ENCODE measurements at regions not wholly inside any gene's neighbourhood (a gene's known extent, or its start where the extent isn't known, plus 50 kb on each side); places are given as distances from the start of the nearest gene placed in this dataset.

DNA sequence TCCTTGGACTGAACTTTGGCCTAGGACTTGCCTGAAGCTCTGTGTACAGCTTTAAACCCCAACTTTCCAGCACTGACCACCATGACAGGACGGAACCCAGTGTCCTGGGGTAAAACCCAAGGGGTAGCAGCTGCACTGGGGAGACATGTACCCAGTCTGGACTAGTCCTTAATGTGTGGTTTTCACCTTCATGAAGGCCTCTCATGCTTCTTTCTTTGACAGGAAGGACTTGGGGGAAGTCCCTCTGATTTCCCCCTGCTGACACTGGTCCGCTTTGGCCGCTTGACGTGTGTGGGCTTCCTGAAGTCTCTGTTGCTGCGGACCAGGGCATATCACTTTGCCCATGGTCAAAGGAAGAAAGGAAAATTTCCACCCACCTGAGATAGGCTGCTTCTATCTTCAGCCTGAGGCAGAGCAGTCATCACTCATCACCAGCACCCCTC is 66.3 kb upstream of the PRDX6 start:
- Histone ChIP-seq H3K4ac (ENCODE audit: low read depth, low read length) (no peak overlapping the region), H3K27ac (ENCODE audit: low read depth, low read length) (no peak overlapping the region), H3K56ac (ENCODE audit: low read length) (no peak overlapping the region), H2BK15ac (replicated peaks; ENCODE audit: low read depth) (no peak overlapping the region), H3K9ac (ENCODE audit: low read length) (no peak overlapping the region), H3K4me3 (ENCODE audit: low read length) (no peak overlapping the region), H3K79me2 (ENCODE audit: control insufficient read depth, insufficient read depth, low read length) (no peaks in the 10 kb centered on the region), H3K4me1 (ENCODE audit: control insufficient read depth, low read depth, low read length) (no peaks in the 10 kb centered on the region), H3K23ac (ENCODE audit: low read length) (no peak overlapping the region), H3K27me3 (ENCODE audit: insufficient read depth, low read length, poor library complexity) (no peaks in the 10 kb centered on the region), H3K18ac (ENCODE audit: low read length) (no peak overlapping the region), H3K36me3 (ENCODE audit: control insufficient read depth, insufficient read depth, low read length) (no peaks in the 10 kb centered on the region), H3K4me2 (ENCODE audit: low read length) (no peak overlapping the region), H2AK5ac (ENCODE audit: low read length) (no peak overlapping the region), H2BK5ac (ENCODE audit: low read length) (no peak overlapping the region), H2BK120ac (ENCODE audit: low read depth, low read length) (no peak overlapping the region), H4K5ac (ENCODE audit: low read length) (no peak overlapping the region), H3K79me1 (ENCODE audit: low read length) (no peaks in the 10 kb centered on the region), H4K8ac (ENCODE audit: low read depth, low read length) (no peak overlapping the region)
- no peak for DNase-seq
- WGBS (ENCODE audit: extremely low coverage, insufficient coverage, low lambda C conversion rate) = no CpG with 5 or more reads among the region's 5 CpGs

DNA sequence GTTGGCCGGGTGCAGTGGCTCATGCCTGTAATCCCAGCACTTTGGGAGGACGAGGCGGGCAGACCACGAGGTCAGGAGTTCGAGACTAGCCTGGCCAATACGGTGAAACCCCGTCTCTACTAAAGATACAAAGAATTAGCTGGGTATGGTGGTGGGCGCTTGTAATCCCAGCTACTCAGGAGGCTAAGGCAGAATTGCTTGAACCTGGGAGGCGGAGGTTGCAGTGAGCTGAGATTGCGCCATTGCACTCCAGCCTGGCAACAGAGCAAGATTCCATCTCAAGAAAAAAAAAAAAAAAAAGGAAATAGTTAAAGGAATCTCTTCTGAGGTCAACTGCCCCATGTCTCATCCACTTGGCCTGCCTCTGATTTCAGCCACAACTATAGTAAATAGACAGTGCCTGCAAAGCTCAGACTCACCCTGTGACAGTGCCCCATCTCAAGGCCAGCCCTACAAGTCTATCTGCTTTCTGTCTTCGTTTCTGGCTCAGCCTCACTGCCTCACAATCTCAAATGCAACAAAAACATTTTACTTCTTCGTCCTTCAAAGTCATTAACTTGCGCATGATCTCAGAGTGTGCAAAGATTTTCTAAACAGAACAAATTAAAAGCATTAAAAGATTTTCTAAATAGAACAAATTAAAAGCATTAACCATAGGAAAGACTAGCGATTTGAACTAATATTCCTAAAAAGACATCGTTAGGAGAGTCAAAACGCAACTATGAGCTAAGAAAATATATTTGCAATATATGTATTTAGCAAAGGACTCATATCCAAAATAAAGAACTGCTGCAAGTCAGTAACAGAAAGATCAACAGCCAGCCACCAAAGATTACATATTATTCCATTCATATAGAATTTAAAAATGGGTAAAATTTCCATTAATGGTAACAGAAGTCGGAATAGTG is 65.0 kb upstream of the PRDX6 start:
- Histone ChIP-seq H4K5ac (ENCODE audit: low read length) (no peak overlapping the region), H3K9ac (ENCODE audit: low read length) (no peak overlapping the region), H3K36me3 (ENCODE audit: control insufficient read depth, insufficient read depth, low read length) (no peaks in the 10 kb centered on the region), H3K27ac (ENCODE audit: low read depth, low read length) (no peak overlapping the region), H3K4me3 (ENCODE audit: low read length) (no peak overlapping the region), H3K4ac (ENCODE audit: low read depth, low read length) (no peak overlapping the region), H3K23ac (ENCODE audit: low read length) (no peak overlapping the region), H3K4me2 (ENCODE audit: low read length) (no peak overlapping the region), H3K27me3 (ENCODE audit: insufficient read depth, low read length, poor library complexity) (no peaks in the 10 kb centered on the region), H3K4me1 (ENCODE audit: control insufficient read depth, low read depth, low read length) (no peaks in the 10 kb centered on the region), H2BK120ac (ENCODE audit: low read depth, low read length) (no peak overlapping the region), H2AK5ac (ENCODE audit: low read length) (no peak overlapping the region), H2BK5ac (ENCODE audit: low read length) (no peak overlapping the region), H3K56ac (ENCODE audit: low read length) (no peak overlapping the region), H3K79me2 (ENCODE audit: control insufficient read depth, insufficient read depth, low read length) (no peaks in the 10 kb centered on the region), H3K18ac (ENCODE audit: low read length) (no peak overlapping the region), H4K8ac (ENCODE audit: low read depth, low read length) (no peak overlapping the region), H2BK15ac (replicated peaks; ENCODE audit: low read depth) (no peak overlapping the region), H3K79me1 (ENCODE audit: low read length) (no peaks in the 10 kb centered on the region)
- no CpG with 5 or more reads among the region's 17 CpGs for WGBS (ENCODE audit: extremely low coverage, insufficient coverage, low lambda C conversion rate)
- no peak for DNase-seq

DNA sequence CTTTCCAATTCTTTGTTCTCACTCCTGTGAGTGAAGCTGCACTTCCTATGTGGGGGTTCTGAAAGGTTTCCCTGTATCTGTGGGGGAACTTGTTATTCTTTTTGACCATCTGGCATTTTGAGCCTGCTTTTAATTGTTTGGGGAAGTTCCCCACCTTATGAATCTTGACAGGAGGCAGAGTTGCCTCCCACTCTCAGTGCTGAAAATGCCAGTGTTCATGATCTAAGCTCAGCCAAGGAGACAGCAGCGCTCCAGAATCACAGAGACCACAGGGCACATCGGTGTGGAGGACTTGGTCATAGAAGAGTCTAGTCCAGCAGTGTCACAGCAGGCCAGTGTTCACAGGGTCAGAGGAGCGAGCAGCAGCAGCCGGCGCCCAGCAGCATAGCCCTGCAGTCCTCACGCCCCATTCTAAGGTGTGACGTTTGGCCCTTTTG is 63.8 kb upstream of the PRDX6 start:
- Histone ChIP-seq H3K9ac (ENCODE audit: low read length) (no peak overlapping the region), H3K27ac (ENCODE audit: low read depth, low read length) (no peak overlapping the region), H3K36me3 (ENCODE audit: control insufficient read depth, insufficient read depth, low read length) (no peaks in the 10 kb centered on the region), H3K79me2 (ENCODE audit: control insufficient read depth, insufficient read depth, low read length) (no peaks in the 10 kb centered on the region), H3K27me3 (ENCODE audit: insufficient read depth, low read length, poor library complexity) (no peaks in the 10 kb centered on the region), H2BK120ac (ENCODE audit: low read depth, low read length) (no peak overlapping the region), H2BK5ac (ENCODE audit: low read length) (no peak overlapping the region), H4K5ac (ENCODE audit: low read length) (no peak overlapping the region), H3K4me2 (ENCODE audit: low read length) (no peak overlapping the region), H3K79me1 (ENCODE audit: low read length) (no peaks in the 10 kb centered on the region), H3K4ac (ENCODE audit: low read depth, low read length) (no peak overlapping the region), H2BK15ac (replicated peaks; ENCODE audit: low read depth) (no peak overlapping the region), H4K8ac (ENCODE audit: low read depth, low read length) (no peak overlapping the region), H3K56ac (ENCODE audit: low read length) (no peak overlapping the region), H3K4me3 (ENCODE audit: low read length) (no peak overlapping the region), H3K4me1 (ENCODE audit: control insufficient read depth, low read depth, low read length) (no peaks in the 10 kb centered on the region), H3K18ac (ENCODE audit: low read length) (no peak overlapping the region), H3K23ac (ENCODE audit: low read length) (no peak overlapping the region), H2AK5ac (ENCODE audit: low read length) (no peak overlapping the region)
- DNase-seq = no peak
- WGBS (ENCODE audit: extremely low coverage, insufficient coverage, low lambda C conversion rate) = no CpG with 5 or more reads among the region's 7 CpGs

DNA sequence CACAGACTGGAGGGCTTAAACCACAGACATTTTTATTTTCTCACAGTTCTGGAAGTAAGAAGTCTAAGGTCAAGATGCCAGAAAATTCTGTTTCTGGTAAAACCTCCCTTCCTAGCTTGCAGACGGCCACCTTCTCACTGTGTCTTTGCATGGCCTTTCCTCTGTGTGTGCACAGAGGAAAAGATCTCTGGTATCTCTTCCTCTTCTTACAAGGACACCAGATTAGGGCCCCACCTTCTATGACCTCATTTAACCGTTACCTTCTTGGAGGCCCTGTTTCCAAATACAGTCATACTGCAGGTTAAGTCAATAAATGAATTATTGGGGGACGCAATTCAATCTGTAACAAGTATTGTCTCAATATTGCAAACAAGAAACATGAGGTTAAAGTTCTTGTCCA is 63.0 kb upstream of the PRDX6 start:
- Histone ChIP-seq H3K27me3 (ENCODE audit: insufficient read depth, low read length, poor library complexity) (no peaks in the 10 kb centered on the region), H2BK15ac (replicated peaks; ENCODE audit: low read depth) (no peak overlapping the region), H3K4me1 (ENCODE audit: control insufficient read depth, low read depth, low read length) (no peaks in the 10 kb centered on the region), H3K4me3 (ENCODE audit: low read length) (no peak overlapping the region), H3K9ac (ENCODE audit: low read length) (no peak overlapping the region), H3K36me3 (ENCODE audit: control insufficient read depth, insufficient read depth, low read length) (no peaks in the 10 kb centered on the region), H4K5ac (ENCODE audit: low read length) (no peak overlapping the region), H3K23ac (ENCODE audit: low read length) (no peak overlapping the region), H3K56ac (ENCODE audit: low read length) (no peak overlapping the region), H3K27ac (ENCODE audit: low read depth, low read length) (no peak overlapping the region), H3K79me1 (ENCODE audit: low read length) (no peaks in the 10 kb centered on the region), H2BK5ac (ENCODE audit: low read length) (no peak overlapping the region), H2AK5ac (ENCODE audit: low read length) (no peak overlapping the region), H2BK120ac (ENCODE audit: low read depth, low read length) (no peak overlapping the region), H3K79me2 (ENCODE audit: control insufficient read depth, insufficient read depth, low read length) (no peaks in the 10 kb centered on the region), H4K8ac (ENCODE audit: low read depth, low read length) (no peak overlapping the region), H3K4ac (ENCODE audit: low read depth, low read length) (no peak overlapping the region), H3K18ac (ENCODE audit: low read length) (no peak overlapping the region), H3K4me2 (ENCODE audit: low read length) (no peak overlapping the region)
- no CpG with 5 or more reads among the region's 3 CpGs for WGBS (ENCODE audit: extremely low coverage, insufficient coverage, low lambda C conversion rate)
- no peak for DNase-seq

DNA sequence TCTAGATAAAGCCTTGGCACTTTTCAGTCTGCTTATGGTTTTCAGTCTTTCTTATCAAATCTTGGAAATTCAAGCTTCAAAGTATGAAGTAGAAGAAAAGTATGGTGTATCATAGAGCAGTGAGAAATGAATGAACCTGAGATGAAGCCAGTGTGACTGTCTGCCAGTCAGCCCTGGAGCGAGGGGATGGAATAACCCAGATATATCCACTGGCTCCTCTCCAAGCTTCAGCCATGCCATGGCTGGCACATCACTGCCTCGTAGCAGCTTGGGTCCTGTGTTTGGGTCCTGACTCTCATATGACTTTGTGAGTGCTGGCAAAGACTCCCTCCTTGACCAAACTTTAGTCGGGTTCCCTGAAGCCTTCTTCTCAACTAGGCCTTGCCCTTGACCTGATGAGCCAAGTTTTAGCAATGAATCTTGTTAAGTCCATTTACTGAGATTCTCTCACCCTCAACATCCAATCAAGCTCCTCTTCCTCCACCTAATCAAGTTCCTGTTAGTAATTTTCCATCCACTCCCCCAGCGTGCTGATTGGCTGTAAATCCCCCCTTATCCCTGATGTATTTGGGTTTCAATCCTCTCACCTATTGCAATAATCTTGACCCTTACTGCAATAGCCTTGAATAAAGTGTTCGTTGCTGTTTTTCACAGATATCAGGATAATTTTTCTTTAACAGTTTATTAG is 62.5 kb upstream of the PRDX6 start:
- no peak overlapping the region for H3K18ac ChIP-seq (ENCODE audit: low read length)
- no peak overlapping the region for H2BK15ac ChIP-seq (replicated peaks; ENCODE audit: low read depth)
- H3K36me3 ChIP-seq (ENCODE audit: control insufficient read depth, insufficient read depth, low read length) = no peaks in the 10 kb centered on the region
- no peaks in the 10 kb centered on the region for H3K4me1 ChIP-seq (ENCODE audit: control insufficient read depth, low read depth, low read length)
- no peak overlapping the region for H3K23ac ChIP-seq (ENCODE audit: low read length)
- no peaks in the 10 kb centered on the region for H3K79me1 ChIP-seq (ENCODE audit: low read length)
- no peaks in the 10 kb centered on the region for H3K27me3 ChIP-seq (ENCODE audit: insufficient read depth, low read length, poor library complexity)
- H4K5ac ChIP-seq (ENCODE audit: low read length) = no peak overlapping the region
- H3K4ac ChIP-seq (ENCODE audit: low read depth, low read length) = no peak overlapping the region
- no peak overlapping the region for H3K27ac ChIP-seq (ENCODE audit: low read depth, low read length)
- no CpG with 5 or more reads among the region's 5 CpGs for WGBS (ENCODE audit: extremely low coverage, insufficient coverage, low lambda C conversion rate)
- H3K4me2 ChIP-seq (ENCODE audit: low read length) = no peak overlapping the region
- no peak overlapping the region for H4K8ac ChIP-seq (ENCODE audit: low read depth, low read length)
- H2BK5ac ChIP-seq (ENCODE audit: low read length) = no peak overlapping the region
- no peaks in the 10 kb centered on the region for H3K79me2 ChIP-seq (ENCODE audit: control insufficient read depth, insufficient read depth, low read length)
- H3K4me3 ChIP-seq (ENCODE audit: low read length) = no peak overlapping the region
- H2BK120ac ChIP-seq (ENCODE audit: low read depth, low read length) = no peak overlapping the region
- H2AK5ac ChIP-seq (ENCODE audit: low read length) = no peak overlapping the region
- no peak overlapping the region for H3K56ac ChIP-seq (ENCODE audit: low read length)
- no peak overlapping the region for H3K9ac ChIP-seq (ENCODE audit: low read length)
- no peak for DNase-seq
